GM21619 (cell line): ENCODE measurements at regions not wholly inside any gene's neighbourhood (a gene's known extent, or its start where the extent isn't known, plus 50 kb on each side); places are given as distances from the start of the nearest gene placed in this dataset.

Experiments used
- ATAC-seq: cut with Tn5 transposase; IDR thresholded peaks from one replicate; pipeline ENCODE4 v1.9.1; 2021; ENCODE audit not compliant: unreplicated experiment

- ATAC-seq: no peak
Measured at GRCh38 chr1:227451057-227451456, 112.3 kb upstream of the ZNF678 start.

GRCh38 chr1:227450489-227450888, 112.9 kb upstream of the ZNF678 start:
- ATAC-seq: no peak

GRCh38 chr1:227449741-227450441, 113.5 kb upstream of the ZNF678 start:
- ATAC-seq: no peak

GRCh38 chr1:227449051-227449450, 114.3 kb upstream of the ZNF678 start:
- peak; percentile 53 for ATAC-seq

GRCh38 chr1:227447531-227447990, 115.8 kb upstream of the ZNF678 start:
- ATAC-seq: no peak

- ATAC-seq: no peak
Measured at GRCh38 chr1:227445746-227446145, 117.6 kb upstream of the ZNF678 start.

GRCh38 chr1:227445092-227445674, 118.2 kb upstream of the ZNF678 start:
- no peak for ATAC-seq

- no peak for ATAC-seq
Measured at GRCh38 chr1:227440182-227440581, 121.9 kb upstream of the CDC42BPA start.

- ATAC-seq: no peak
Measured at GRCh38 chr1:227437495-227438008, 119.3 kb upstream of the CDC42BPA start.

GRCh38 chr1:227434808-227435444, 116.6 kb upstream of the CDC42BPA start:
- no peak for ATAC-seq

GRCh38 chr1:227433663-227434341, 115.5 kb upstream of the CDC42BPA start:
- ATAC-seq: no peak

GRCh38 chr1:227432981-227433380, 114.7 kb upstream of the CDC42BPA start:
- ATAC-seq: no peak

- ATAC-seq: no peak
Measured at GRCh38 chr1:227432181-227432535, 113.9 kb upstream of the CDC42BPA start.

GRCh38 chr1:227429447-227430359, 111.4 kb upstream of the CDC42BPA start:
- ATAC-seq: no peak

GRCh38 chr1:227428803-227429202, 110.5 kb upstream of the CDC42BPA start:
- ATAC-seq: no peak

- ATAC-seq: no peak
Measured at GRCh38 chr1:227427411-227427810, 109.1 kb upstream of the CDC42BPA start.

- no peak for ATAC-seq
Measured at GRCh38 chr1:227424953-227425352, 106.7 kb upstream of the CDC42BPA start.

GRCh38 chr1:227424159-227424680, 105.9 kb upstream of the CDC42BPA start:
- no peak for ATAC-seq

- ATAC-seq: no peak
Measured at GRCh38 chr1:227422581-227422980, 104.3 kb upstream of the CDC42BPA start.

GRCh38 chr1:227420147-227420546, 101.9 kb upstream of the CDC42BPA start:
- ATAC-seq: no peak
